ENCODE measurements at regions not wholly inside any gene's neighbourhood (a gene's known extent, or its start where the extent isn't known, plus 50 kb on each side); places are given as distances from the start of the nearest gene placed in this dataset.
"Not testable (repeated sequence)": the region's sequence is repeated elsewhere in the genome, so short reads cannot be mapped to it uniquely, and the experiment has no call there.

DNA sequence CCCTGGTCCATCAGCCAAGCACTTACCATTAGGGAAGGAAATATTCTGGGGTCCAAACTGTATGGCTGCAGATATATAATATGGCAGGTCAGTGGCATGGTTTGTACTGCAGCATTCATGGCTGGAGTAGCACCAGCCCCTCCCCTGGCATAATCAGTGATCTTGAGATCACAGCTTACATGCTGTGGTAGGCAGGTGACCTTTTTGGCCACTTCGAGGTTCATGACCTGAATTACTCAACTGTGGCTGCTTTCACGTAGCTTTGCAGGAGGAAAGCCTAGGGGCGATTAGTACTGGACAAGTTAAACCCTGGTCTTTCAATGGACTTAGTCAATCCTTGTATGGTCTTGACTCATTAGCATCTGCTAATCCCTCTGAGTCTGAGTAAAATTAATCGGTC lies 169.8 kb downstream of the SPRY2 start:
- DNase-seq, result no peak

DNA sequence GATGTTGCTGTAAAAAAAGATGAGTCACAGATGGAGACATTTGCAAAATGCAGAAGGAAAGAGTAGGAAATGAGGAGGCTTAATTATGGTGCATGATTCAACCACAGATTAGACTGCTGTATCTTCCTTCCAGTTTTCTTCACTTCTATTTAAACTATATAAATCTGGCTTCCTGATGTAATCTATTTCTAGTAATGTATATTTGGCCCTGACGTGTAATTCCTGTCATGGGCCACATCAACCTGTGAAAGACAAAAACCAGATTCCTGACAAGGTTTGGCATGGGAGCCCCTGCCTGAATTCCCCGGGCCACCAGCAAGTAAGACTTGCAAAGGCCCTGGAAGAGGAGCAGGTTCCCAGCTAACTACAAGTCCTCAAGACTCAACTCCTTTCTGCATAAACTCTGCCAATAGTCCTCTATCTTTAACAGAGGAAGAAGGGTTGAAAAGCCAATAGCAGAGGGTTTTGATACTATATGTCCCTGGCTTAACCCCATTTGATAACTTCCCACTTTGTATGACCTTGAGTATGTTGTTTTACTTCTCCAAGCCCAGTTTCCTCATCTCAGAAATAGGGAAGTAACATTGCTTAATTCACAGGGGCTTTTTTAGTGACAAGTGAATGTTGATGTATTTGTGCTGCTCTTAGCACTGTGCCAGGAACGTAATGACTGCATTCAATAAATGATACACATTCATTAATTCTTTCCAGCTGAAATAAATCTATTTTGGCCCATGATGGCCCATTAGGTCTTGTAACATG lies 172.7 kb downstream of the SPRY2 start:
- no peak for DNase-seq

DNA sequence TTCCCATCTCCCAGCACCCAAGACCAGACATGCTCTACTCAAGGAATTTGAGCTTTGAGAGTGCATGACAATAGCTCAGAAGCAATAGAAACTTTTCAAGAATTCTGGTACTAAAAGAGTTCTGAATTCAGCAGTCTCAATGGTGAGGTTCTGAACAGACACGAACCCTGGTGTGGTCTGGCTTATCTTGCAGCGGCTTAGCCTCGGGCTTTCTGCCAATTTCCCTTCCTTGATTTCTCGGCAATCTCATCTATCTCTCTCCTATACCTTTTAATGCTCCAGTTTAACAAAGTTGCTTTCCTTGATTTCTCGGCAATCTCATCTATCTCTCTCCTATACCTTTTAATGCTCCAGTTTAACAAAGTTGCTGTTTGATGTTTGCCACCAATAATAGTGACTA lies 174.6 kb downstream of the SPRY2 start:
- no peak for DNase-seq

DNA sequence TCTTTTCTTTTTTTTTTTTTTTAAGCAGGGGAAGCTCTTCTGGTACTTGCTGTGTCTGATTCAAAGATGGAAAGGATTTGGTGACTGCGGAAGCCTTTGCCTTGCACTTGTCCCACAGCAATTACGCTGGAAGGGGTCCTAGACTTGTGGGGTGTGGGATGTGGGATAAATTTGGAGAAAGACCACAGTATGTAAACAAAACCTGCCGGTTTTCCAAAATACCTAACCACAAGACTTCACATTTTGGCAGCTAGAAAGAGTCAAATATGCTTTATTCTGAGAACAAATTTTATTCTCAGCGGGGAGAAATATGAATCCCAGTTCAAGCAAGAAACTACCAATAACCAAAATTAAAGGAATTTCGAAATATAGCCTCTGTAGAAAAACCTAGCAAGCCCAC lies 176.5 kb downstream of the SPRY2 start:
- DNase-seq, result no peak

DNA sequence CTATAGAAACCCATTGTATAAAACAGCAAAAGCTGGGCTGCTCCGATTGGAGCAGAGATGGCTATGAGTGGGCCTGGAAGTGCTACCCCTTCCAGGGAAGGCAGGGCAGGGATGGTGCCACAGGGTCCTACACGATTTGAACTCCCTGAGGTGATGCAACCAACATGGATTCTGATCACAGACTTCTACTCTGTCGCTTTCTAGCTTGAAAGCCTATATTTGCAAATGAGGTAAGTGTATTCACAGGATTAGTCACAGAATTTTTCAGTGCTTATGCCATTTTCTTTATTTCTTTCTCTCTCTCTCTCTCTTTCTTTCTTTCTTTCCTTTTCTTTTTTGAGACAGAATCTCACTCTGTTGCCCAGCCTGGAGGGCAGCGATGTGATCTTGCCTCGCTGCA lies 179.0 kb downstream of the SPRY2 start:
- DNase-seq, result no peak

DNA sequence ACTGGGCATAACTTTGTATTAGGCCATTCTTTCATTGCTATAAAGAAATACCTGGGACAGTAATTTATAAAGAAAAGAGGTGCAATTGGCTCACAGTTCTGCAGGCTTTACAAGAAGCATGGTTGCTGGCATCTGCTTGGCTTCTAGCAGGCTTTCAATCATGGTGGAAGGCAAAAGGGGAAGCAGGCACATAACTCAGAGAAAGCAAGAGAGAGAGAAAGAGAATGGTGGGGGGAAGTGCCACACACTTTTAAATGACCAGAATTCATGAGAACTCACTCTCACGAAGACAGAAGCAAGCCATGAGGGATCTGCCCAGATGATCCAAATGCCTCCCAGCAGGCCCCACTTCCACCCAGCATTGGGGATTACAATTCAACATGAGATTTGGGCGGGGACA lies 179.7 kb downstream of the SPRY2 start:
- DNase-seq, result no peak

DNA sequence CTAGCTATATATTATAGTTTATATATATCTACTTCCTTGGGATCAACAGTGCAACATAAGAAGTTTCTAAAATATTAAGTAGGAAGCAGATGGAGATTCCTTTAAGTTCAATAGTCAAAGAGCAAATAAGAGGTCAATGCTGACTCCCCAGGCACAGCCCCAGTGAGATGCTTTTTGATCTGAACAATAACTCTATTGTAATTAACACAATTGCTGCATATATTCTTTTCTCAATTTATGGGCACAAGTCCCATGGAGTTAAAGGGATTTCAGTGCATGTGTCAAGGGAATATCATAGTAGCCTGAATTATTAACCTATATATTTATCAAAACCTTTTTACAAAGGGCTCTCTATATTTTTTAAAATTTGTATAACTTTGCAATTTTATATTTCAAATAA lies 180.8 kb downstream of the SPRY2 start:
- no peak for DNase-seq

DNA sequence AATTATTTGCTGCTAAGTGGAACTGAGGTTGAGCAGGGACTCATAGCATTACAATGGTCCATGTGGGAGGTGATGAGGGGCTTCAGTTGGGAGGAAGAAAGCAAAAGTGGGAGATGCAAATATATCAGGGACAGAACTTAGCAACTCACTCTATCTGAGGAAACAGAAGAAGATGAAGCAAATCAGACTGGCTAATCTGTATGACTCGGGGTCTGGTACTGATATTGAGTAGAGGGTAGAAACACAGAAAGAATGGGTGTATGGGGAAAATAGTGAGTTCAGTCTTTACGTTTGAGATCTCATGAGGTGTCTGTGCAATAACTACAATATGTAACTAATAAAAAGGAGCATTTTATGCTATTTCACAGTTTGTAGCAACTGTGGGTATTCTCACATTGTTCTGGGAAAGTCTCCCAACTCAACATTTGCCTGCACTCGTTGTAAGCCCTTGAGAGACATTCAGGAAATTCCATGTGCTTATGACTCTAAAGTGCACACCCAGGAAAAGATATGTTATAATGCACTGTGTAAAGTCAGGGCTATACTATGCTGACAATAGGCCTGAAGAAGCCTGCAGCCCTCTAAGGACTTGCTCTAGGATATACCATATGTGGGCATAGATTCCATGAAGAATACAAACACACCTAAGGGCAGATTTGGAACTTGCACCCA lies 183.5 kb downstream of the SPRY2 start:
- DNase-seq, result no peak

DNA sequence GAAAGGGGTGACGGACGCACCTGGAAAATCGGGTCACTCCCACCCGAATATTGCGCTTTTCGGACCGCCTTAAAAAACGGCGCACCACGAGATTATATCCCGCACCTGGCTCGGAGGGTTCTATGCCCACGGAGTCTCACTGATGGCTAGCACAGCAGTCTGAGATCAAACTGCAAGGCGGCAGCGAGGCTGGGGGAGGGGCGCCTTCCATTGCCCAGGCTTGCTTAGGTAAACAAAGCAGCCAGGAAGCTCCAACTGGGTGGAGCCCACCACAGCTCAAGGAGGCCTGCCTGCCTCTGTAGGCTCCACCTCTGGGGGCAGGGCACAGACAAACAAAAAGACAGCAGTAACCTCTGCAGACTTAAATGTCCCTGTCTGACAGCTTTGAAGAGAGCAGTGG lies 188.8 kb downstream of the SPRY2 start:
- DNase-seq, result not testable (repeated sequence)

DNA sequence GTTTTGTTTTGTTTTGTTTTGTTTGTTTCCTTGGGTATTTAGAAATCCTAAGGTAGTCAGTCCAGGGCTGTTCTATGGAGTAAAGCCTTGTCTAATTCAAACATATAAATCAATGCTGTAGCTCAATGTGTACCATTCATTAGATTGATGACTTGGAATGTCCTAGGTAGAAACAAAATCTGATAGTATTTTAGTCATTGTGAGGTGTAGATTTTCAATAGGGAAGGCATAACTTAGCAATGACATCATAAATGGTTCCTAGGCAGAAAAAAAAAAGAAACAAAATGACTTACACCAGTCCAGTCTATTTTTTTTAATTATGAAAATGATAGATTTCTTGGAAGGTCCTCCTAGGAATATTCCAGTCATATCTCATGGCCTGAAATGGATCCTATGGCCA lies 189.9 kb downstream of the SPRY2 start:
- no peak for DNase-seq

DNA sequence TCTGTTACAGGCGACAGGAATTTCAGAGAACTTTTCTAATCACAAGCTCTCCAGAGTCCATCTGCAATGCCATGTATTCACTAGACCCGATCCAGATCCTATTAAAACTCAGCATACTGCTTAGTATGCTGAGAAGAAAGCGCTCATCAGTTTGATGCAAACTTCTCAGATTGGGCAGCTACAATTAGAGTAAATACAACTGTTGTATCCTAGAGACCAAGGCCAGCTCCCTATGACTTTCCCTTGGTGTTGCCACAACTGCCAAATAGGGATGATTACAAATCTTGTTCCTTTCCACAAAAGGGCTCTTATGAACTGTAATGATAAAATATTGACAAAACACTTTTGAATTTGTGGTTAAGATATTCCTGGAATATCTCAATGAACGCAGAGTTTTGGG lies 191.2 kb downstream of the SPRY2 start:
- DNase-seq, result no peak

DNA sequence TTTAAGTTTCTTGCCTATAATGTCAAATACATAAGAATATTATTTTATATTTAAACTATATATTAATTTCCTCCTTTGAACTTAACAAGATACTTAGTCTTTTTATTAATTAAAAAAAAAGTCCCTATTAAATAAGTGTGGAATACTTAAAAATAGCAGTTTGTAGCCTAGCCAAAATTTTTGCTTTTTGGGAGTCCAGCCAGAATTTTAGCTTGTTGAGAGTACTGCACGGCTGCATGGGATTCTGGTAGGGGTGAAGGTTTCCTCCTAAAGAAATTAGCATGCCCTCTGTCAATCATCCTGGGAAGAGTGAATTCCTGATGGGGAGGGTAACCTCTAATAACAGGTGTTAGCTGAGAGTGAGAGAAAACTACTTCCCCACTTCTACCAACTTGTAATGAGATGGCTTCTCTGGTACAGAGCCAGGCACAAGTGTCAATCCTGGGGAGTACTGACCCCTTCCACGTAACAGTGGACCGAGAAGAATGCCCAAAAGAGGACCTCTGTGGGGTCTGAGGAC lies 195.7 kb downstream of the SPRY2 start:
- no peak for DNase-seq

DNA sequence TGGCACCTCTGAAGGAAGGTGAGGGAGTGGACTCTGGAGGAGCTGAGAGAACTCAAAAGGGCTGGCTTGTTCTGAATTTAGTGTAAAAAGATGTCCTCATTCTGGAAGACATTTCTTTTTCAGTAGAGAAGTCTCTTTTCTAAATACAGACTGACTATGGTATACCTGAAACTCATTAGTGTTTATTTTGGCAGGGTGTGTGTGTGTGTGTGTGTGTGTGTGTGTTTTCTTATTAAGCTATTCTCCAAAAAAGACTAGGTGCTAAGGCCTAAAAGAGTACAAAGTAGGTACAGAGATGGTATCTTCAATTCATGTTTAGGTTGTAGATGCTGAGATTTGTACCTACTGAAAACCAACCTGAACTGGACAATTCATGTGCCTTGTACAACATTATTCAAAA lies 196.4 kb downstream of the SPRY2 start:
- DNase-seq, result no peak

DNA sequence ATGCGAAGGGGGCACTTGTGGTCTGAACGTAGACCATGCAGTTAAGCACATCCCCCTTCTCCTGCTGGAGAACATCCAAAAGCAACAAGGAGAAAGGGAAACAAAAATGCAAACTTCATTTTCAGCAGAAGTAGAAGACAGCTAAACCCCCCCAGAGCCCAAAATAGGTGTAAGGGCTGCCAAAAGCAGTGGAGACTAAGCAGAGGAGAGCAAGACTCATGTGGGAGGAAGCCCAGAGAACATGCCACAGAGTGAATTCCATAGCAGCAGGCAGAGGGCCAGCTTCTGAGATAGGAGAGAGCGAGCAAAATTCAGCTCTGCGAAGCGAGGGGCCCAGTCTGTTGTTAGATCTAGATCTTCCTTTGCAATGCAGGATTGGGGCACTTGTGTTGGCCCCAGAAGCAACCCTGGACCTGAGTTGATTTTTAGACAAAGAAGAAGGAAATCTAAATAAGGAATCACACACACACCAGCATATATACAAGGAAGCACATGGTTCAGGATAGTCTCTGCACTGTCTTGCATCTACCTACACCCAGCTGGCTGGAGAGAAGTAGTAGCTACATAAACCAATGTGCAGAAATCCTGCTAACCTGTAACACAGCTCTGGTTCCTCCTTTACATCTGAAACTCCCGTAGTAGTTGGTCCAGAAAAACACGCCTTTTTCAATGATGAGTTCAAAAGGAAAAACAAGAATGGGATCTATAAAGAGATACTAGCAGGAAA lies 199.6 kb downstream of the SPRY2 start:
- no peak for DNase-seq

DNA sequence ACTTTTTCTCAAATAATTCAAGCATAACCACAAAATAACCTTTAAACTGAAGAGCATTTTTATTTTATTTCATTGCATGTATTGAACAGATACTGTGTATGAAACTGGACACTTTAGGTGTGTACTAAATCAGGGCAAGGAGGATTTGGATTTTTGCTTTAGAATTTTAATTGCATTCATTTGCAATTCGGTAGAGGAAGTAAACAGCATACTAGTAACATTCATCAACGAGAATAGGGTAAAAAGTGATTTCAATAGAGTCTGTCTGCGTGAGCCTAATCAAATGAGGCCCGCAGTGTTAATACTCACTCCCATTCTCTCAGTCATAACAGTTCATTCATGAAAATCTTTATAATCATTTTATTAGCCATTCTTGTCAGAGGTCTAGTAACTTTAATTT lies 200.2 kb downstream of the SPRY2 start:
- DNase-seq, result no peak

DNA sequence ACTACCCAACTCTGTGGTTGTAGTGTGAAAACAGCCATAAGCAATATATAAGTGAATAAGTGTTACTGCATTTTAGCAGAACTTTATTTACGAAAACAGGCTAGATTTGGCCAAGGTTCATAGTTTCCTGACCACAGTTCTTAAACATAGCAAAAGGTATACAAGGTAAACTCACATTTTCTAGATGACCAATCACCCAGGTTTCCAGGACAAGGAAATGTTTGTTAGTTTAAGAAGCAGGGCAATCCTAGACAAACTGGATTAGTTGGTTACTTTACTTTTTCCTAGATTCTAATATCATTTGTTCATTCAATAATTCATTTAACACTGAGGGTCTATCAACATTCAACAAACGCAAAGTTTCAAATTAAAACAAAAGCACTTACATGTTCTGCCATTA lies 201.7 kb downstream of the SPRY2 start:
- no peak for DNase-seq

DNA sequence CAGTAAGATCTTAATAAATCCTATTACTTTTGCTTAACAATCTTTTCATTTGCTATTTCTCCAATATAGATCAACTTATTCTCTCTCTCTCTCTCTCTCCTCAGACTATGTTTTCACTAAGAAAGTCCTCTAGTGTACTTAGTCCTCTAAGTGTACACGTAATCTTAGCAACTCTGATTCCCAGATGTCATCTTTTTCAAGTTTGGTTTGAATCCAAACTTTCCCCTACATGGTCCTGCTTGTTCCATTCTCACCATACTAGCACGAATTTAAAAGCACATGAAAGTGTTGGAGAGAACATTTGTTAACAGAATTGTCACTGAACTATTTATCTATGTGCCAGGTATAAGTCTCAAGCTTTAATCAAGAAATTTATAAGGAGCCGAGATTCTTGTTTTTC lies 202.9 kb downstream of the SPRY2 start:
- DNase-seq, result no peak

DNA sequence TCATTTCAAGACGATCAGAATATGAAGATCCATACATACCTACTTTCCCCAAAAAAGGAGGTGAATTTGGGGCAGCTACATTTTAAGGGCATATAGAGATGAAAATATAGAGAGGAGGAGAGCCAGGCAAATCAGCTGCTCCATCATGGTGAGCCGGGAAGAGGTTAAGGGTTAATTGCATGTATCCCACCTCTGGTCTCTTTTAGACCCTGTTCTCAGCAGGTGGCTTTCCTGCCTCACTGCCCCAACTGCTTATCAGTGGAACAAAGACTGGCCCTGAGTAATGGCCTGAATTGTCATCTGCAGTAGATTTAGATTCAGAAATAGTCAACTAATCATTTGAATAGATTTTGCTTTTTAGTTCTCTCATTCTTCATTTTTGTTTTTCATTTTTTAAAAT lies 206.6 kb downstream of the SPRY2 start:
- DNase-seq, result peak in 1 of 3 experiments; percentile 35

DNA sequence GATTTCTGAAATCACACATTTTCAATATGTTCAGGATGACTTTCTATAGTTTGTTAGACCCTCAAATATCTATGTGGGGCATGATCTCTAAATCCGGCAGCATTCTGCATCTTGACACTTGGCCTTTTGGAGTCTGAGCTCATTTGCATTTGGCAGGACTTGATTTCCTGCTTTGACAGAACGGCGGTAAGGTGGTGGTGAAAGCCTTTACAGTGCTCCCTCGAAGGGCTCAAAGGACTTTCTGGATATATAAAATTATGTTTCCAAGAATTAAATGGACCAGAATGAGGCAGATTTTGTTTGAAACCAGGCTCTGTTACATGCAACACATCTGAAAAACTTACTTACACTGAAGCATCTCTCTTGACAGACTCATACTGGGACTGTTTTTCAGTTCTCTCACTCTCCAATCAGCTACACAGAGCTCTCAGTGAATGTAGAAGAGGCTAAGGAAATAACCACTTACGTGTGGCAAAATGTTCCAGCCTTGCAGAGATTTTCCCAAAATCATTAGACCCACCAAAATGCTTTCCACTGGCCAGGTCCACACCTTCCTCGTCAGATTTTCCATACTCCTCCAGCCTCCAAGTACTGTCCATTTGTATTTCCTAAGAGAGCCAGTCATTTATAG lies 207.2 kb downstream of the SPRY2 start:
- DNase-seq, result no peak

DNA sequence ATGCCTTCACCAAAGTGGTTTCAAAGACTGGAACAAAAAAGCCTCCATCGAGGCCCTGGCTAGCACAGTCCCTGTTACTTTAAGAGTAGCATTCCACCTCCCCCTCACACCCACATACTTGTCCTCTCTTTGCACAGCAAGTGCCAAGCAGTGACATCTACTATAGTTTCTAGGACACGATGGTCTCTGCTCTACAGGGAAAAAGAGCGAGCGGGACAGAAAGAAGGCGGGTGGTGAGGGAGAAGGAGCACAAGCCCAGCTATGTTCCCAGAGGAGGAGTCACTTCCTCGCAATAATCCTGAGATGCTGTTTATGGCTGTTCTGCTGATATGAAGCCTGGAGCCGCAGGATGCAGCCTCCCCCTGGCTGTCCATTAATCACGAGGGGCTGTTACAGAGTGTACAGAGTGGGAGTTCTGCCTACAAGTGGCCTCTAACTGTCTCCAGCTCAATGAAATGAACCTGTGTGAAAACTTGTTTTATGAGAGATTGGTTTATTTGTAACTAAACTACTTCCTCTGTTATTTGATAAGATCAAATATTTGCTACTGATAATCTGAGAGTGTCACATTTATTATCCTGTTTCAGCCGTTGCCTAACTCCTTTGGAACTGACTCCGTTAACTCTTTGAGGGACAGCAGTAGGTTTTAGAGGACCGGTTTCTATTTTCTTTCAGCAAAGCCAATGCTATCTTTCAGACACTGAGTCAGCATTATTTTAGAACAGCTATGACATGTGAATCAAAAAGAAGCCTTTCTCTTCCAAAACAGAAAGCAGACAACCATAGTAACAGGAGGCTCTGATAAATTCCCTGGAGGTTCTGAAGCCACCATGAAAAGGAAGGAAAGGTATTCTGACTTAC lies 208.0 kb downstream of the SPRY2 start:
- peak in 1 of 3 experiments; percentile 29 for DNase-seq

DNA sequence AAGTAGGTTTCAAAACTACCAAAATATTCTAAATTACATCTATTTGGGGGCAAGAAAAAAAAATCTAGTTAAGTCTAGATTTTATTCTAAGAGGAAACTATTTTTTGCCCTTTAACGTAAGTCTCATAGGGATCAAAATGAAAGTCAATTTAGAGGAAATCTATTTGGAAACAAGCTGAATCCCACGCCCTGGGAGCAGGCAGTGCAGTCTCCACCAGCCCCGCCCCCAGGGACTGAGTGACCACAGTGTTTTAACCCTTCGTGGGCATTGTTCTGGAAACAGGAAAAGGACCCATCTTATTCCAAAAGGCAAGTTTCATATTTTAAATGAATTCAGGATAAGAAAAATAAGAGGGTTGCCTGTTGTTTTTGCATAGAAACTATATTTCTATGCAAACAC lies 209.7 kb downstream of the SPRY2 start:
- DNase-seq, result peak in 1 of 3 experiments; percentile 22

DNA sequence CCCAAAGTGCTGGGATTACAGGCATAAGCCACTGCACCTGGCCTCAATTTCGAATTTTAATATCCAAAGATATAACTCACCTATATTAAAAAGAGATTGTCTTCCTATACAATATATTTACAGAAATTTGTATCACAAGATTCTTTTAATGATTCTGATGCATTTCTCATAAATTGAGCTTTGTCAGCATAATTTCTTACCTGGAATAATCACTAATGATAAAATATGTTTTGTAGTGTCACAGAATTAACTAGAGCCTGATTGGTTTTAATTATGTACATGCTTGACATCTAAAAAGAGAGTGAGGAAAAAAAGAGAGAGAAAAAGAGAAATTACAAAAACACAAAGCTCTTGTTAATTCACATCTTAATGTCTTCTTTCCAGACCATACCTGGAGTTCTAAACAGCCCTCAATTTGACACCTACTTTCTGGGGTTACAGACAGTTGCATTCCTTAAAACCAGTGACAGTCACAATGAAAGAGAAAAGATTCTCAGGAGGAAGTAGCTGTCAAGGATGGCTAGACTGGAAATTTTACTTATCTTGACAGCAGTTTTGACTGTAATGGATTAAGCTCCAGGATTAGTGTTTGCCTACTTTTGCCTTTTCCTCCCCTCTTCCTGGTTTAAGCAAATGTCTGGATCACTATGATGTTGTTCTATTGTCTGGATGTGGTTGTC lies 214.4 kb downstream of the SPRY2 start:
- no peak for DNase-seq
